GM12878 (cell line): ENCODE measurements at regions not wholly inside any gene's neighbourhood (a gene's known extent, or its start where the extent isn't known, plus 50 kb on each side); places are given as distances from the start of the nearest gene placed in this dataset.
"Not testable (repeated sequence)": the region's sequence is repeated elsewhere in the genome, so short reads cannot be mapped to it uniquely, and the experiment has no call there.

Experiments used
- ATAC-seq: fragments of 200-7000 bp; cut with Tn5 transposase; 3 replicates; pipeline ENCODE4 v1.9.1; 2020; ENCODE audit warnings: mild to moderate bottlenecking, moderate library complexity
- BruUV-seq: library from RNA; stranded (reverse); fragments of 400-500 nt; replicated peaks from 2 replicates; lab custom pipeline; 2021; lab: Mats Ljungman, UMichigan
- CTCF ChIA-PET: fragments of 300-600 bp; sonication (Branson Sonifier 250); formaldehyde crosslinking; extraction: SDS; loops from one replicate; lab custom pipeline; 2021; ENCODE audit warnings: inconsistent platforms; lab: Yijun Ruan, JAX
- POLR2A ChIA-PET: fragments of 350-600 bp; formaldehyde crosslinking; extraction: SDS; loops from one replicate; lab custom pipeline; 2021; ENCODE audit warnings: inconsistent platforms; lab: Charles Lee
- RAD21 ChIA-PET: fragments of 300-600 bp; sonication (Branson Sonifier 250); formaldehyde crosslinking; loops from one replicate; lab custom pipeline; 2023; ENCODE audit warnings: antibody characterized with exemption; ENCODE audit not compliant: unreplicated experiment; lab: Charles Lee
- SMC1A ChIA-PET: fragments of 300-600 bp; sonication (Branson Sonifier 250); formaldehyde crosslinking; loops from one replicate; lab custom pipeline; 2023; ENCODE audit not compliant: unreplicated experiment, uncharacterized antibody; lab: Charles Lee
- DNase-seq: peaks from one replicate; pipeline ENCODE4 v3.0.0-alpha.2; 2011; ENCODE audit warnings: low read depth, low spot score
- FAIRE-seq: peaks from 3 replicates; lab custom pipeline; 2011; peaks lifted over from hg19 to GRCh38; lab: Jason Lieb, UNC
- H2AFZ ChIP-seq: 2 replicates; pipeline ENCODE4 v1.6.0; 2011; ENCODE audit warnings: low read depth, low read length, control low read depth; ENCODE audit not compliant: control insufficient read depth
- H3K27ac ChIP-seq: 2 replicates; pipeline ENCODE4 v1.5.1; 2011; ENCODE audit warnings: control low read depth; ENCODE audit not compliant: control insufficient read depth, insufficient read depth
- H3K27me3 ChIP-seq, 2 experiments: replicated peaks in 1 of 2; 2 replicates each; pipeline versions ENCODE4 v1.6.0 to v1.6.1; 2011; ENCODE audit warnings: low read length in 1 of 2; ENCODE audit not compliant: control insufficient read depth in 2 of 2, insufficient read depth in 2 of 2
- H3K36me3 ChIP-seq, 2 experiments: 2 replicates each; pipeline ENCODE4 v1.5.1; 2011; ENCODE audit warnings: low read length in 1 of 2; ENCODE audit not compliant: control insufficient read depth in 2 of 2, insufficient read depth in 2 of 2
- H3K4me1 ChIP-seq: 2 replicates; pipeline ENCODE4 v1.6.1; 2011; ENCODE audit warnings: mild to moderate bottlenecking, low read length, moderate library complexity, mixed read lengths; ENCODE audit not compliant: control insufficient read depth, insufficient read depth
- H3K4me2 ChIP-seq: 2 replicates; pipeline ENCODE4 v1.6.0; 2011; ENCODE audit warnings: control low read depth; ENCODE audit not compliant: control insufficient read depth, insufficient read depth
- H3K4me3 ChIP-seq: fragments of 200-600 bp; sonication (generic); 2 replicates; pipeline ENCODE4 v1.5.1; 2016
- H3K79me2 ChIP-seq: 2 replicates; pipeline ENCODE4 v1.6.0; 2011; ENCODE audit warnings: low read length; ENCODE audit not compliant: control insufficient read depth, insufficient read depth
- H3K9ac ChIP-seq: 2 replicates; pipeline ENCODE4 v1.8.0; 2011; ENCODE audit warnings: low read length, control low read depth, mixed read lengths; ENCODE audit not compliant: control insufficient read depth, insufficient read depth
- H3K9me3 ChIP-seq: replicated peaks from 3 replicates; pipeline ENCODE4 v1.5.1; 2011; ENCODE audit warnings: mild to moderate bottlenecking, low read length; ENCODE audit not compliant: control insufficient read depth, insufficient read depth
- H4K20me1 ChIP-seq: 2 replicates; pipeline ENCODE4 v1.6.0; 2011; ENCODE audit not compliant: control insufficient read depth, insufficient read depth
- E4F1 ChIP-seq: fragments of 450-650 bp; IDR thresholded peaks from 2 replicates; pipeline ENCODE4 v1.6.1; 2018; ENCODE audit warnings: borderline replicate concordance, mild to moderate bottlenecking; ENCODE audit not compliant: partially characterized antibody
- ESRRA ChIP-seq: IDR thresholded peaks from 2 replicates; pipeline ENCODE4 v1.6.1; 2012; ENCODE audit warnings: mild to moderate bottlenecking, low read length, improper control_type of control experiment
- HCFC1 ChIP-seq: fragments of 150-350 bp; IDR thresholded peaks from 2 replicates; pipeline ENCODE4 v1.6.1; 2014; ENCODE audit warnings: low read length
- HDGF ChIP-seq: fragments of 450-650 bp; IDR thresholded peaks from 2 replicates; pipeline ENCODE4 v1.6.1; 2016; ENCODE audit warnings: antibody characterized with exemption
- MXI1 ChIP-seq: fragments of 150-350 bp; IDR thresholded peaks from 2 replicates; pipeline ENCODE4 v1.6.1; 2011; ENCODE audit warnings: low read depth, mild to moderate bottlenecking, inconsistent platforms, low read length, improper control_type of control experiment
- NFIC ChIP-seq: IDR thresholded peaks from 2 replicates; pipeline ENCODE4 v1.6.1; 2012; ENCODE audit warnings: low read depth, mild to moderate bottlenecking, inconsistent platforms, low read length, moderate library complexity
- NRF1 ChIP-seq: conservative IDR thresholded peaks from 2 replicates; pipeline ENCODE4 v1.6.1; 2011; ENCODE audit warnings: mild to moderate bottlenecking, low read depth, low read length, improper control_type of control experiment
- POLR2AphosphoS5 ChIP-seq: IDR thresholded peaks from 2 replicates; pipeline ENCODE4 v1.6.1; 2011; ENCODE audit warnings: mild to moderate bottlenecking, low read length, inconsistent platforms
- RELA ChIP-seq: fragments of 450-650 bp; IDR thresholded peaks from 2 replicates; pipeline ENCODE4 v1.8.0; 2014; ENCODE audit warnings: borderline replicate concordance; ENCODE audit not compliant: partially characterized antibody
- ZNF274 ChIP-seq: IDR thresholded peaks from one replicate; pipeline ENCODE4 v1.8.0; 2011; ENCODE audit not compliant: insufficient read length, insufficient read depth
- WGBS: methylation state at CpG from one replicate; pipeline ENCODE4 v1.1.6; 2016; ENCODE audit warnings: low lambda C conversion rate; ENCODE audit not compliant: insufficient replicate concordance, insufficient coverage; ENCODE audit errors: missing lambda C conversion rate; 5-methylcytosine and 5-hydroxymethylcytosine counted together
- in situ Hi-C: fragments of 300-500 bp; cut with MboI; formaldehyde crosslinking; loops from 9 replicates; pipeline ENCODE4 v1.14.3; 2018; ENCODE audit warnings: mixed read lengths
- intact Hi-C: fragments of 100-400 bp; cut with micrococcal nuclease; formaldehyde crosslinking; loops from one replicate; pipeline ENCODE4 v1.14.2; 2022; ENCODE audit not compliant: unreplicated experiment

GRCh38 chr6:8934318-8934717, 499.0 kb upstream of the SLC35B3 start (continued):
- no peak for TF ChIP-seq E4F1
- no peak for TF ChIP-seq POLR2AphosphoS5
- TF ChIP-seq HCFC1 = no peak

GRCh38 chr6:8930009-8930408, 494.7 kb upstream of the SLC35B3 start:
- in situ Hi-C loops (no loop called here), intact Hi-C loops (no loop called here)
- H3K9ac ChIP-seq = no peak overlapping the region
- no peaks in the 10 kb centered on the region for H3K4me1 ChIP-seq
- H3K27ac ChIP-seq = no peak overlapping the region
- no peak overlapping the region for H2AFZ ChIP-seq
- DNase-seq = no peak
- H3K4me3 ChIP-seq = no peak overlapping the region
- no peaks in the 10 kb centered on the region for H3K36me3 ChIP-seq
- H3K79me2 ChIP-seq = no peaks in the 10 kb centered on the region
- no peaks in the 10 kb centered on the region for H3K27me3 ChIP-seq
- SMC1A ChIA-PET = no interaction called here
- H3K4me2 ChIP-seq = no peak overlapping the region
- no peak for TF ChIP-seq ESRRA
- TF ChIP-seq NRF1 = no peak
- no peak for TF ChIP-seq NFIC
- TF ChIP-seq MXI1 = no peak
- TF ChIP-seq HDGF = no peak
- TF ChIP-seq ZNF274 = no peak
- no peak for TF ChIP-seq RELA
- ATAC-seq = no peak
- H4K20me1 ChIP-seq = no peaks in the 10 kb centered on the region
- POLR2A ChIA-PET = no interaction called here
- no peaks in the 10 kb centered on the region for H3K9me3 ChIP-seq
- WGBS = 61% methylated on average over 3 of the region's 3 CpGs
- CTCF ChIA-PET = interaction anchor here (0.8 kb wide), 1 partner anchor 27 kb away, joined by 3 read pairs; no protein-coding TSS in a partner anchor
- no TSS peak for BruUV-seq
- FAIRE-seq = no peak
- RAD21 ChIA-PET = no interaction called here

- H3K27me3 ChIP-seq, H3K4me2 ChIP-seq, H3K4me3 ChIP-seq, H2AFZ ChIP-seq, H3K9me3 ChIP-seq, H3K27ac ChIP-seq, POLR2A ChIA-PET, FAIRE-seq, SMC1A ChIA-PET, H3K79me2 ChIP-seq, CTCF ChIA-PET, H3K9ac ChIP-seq, in situ Hi-C loops, H3K36me3 ChIP-seq, BruUV-seq, ATAC-seq, H3K4me1 ChIP-seq, RAD21 ChIA-PET, H4K20me1 ChIP-seq, DNase-seq, intact Hi-C loops: not testable (repeated sequence)
- WGBS = 27% methylated on average over 1 of the region's 1 CpG
These were observed 484.9 kb upstream of the SLC35B3 start for GRCh38 chr6:8920244-8920643.
